IMR-90 (cell line): ENCODE measurements at regions not wholly inside any gene's neighbourhood (a gene's known extent, or its start where the extent isn't known, plus 50 kb on each side); places are given as distances from the start of the nearest gene placed in this dataset.

Source experiments
- ATAC-seq: fragments of 200-7000 bp; cut with Tn5 transposase; 2 replicates; pipeline ENCODE4 v1.9.1; 2020; ENCODE audit warnings: low read depth, mild to moderate bottlenecking, moderate library complexity
- BruUV-seq: library from RNA; stranded (reverse); fragments of 400-500 nt; replicated peaks from 2 replicates; lab custom pipeline; 2021; lab: Mats Ljungman, UMichigan
- CTCF ChIA-PET: fragments of 300-600 bp; formaldehyde crosslinking; extraction: SDS; loops from one replicate; lab custom pipeline; 2021; ENCODE audit warnings: antibody characterized with exemption; lab: Yijun Ruan, JAX
- POLR2A ChIA-PET: fragments of 300-600 bp; sonication (Branson Sonifier 250); formaldehyde crosslinking; loops from one replicate; lab custom pipeline; 2022; ENCODE audit warnings: antibody characterized with exemption; ENCODE audit not compliant: unreplicated experiment; lab: Charles Lee
- DNase-seq: peaks from one replicate; pipeline ENCODE4 v3.0.0; 2013
- H2AFZ ChIP-seq: replicated peaks from 2 replicates; pipeline ENCODE3; 2013; ENCODE audit warnings: low read length, mild to moderate bottlenecking; ENCODE audit not compliant: poor library complexity
- H2AK5ac ChIP-seq: 2 replicates; pipeline ENCODE4 v1.6.1; 2013; ENCODE audit warnings: low read depth, low read length, inconsistent platforms
- H2AK9ac ChIP-seq: replicated peaks from 2 replicates; pipeline ENCODE3; 2013; ENCODE audit warnings: mild to moderate bottlenecking, low read depth, low read length, moderate library complexity; ENCODE audit not compliant: poor library complexity
- H2BK120ac ChIP-seq: 2 replicates; pipeline ENCODE4 v1.6.1; 2013; ENCODE audit warnings: low read depth, low read length, inconsistent platforms
- H2BK15ac ChIP-seq: 3 replicates; pipeline ENCODE4 v1.6.1; 2013; ENCODE audit warnings: low read depth, low read length, inconsistent platforms
- H2BK20ac ChIP-seq: 2 replicates; pipeline ENCODE4 v1.6.1; 2013; ENCODE audit warnings: low read depth, mild to moderate bottlenecking, inconsistent platforms, low read length, moderate library complexity
- H2BK5ac ChIP-seq: 2 replicates; pipeline ENCODE4 v1.6.1; 2013; ENCODE audit warnings: mild to moderate bottlenecking, low read depth, low read length, inconsistent platforms; ENCODE audit not compliant: poor library complexity, severe bottlenecking
- H3K14ac ChIP-seq: replicated peaks from 2 replicates; pipeline ENCODE4 v1.6.1; 2013; ENCODE audit warnings: low read depth, low read length, inconsistent platforms
- H3K18ac ChIP-seq: 2 replicates; pipeline ENCODE4 v1.6.1; 2013; ENCODE audit warnings: low read depth, low read length, control low read depth
- H3K23ac ChIP-seq: 2 replicates; pipeline ENCODE4 v1.6.1; 2013; ENCODE audit warnings: low read depth, low read length, inconsistent platforms
- H3K27ac ChIP-seq: 2 replicates; pipeline ENCODE4 v1.5.1; 2013; ENCODE audit warnings: mild to moderate bottlenecking, control low read depth, low read length; ENCODE audit not compliant: insufficient read depth
- H3K27me3 ChIP-seq: 2 replicates; pipeline ENCODE4 v1.6.1; 2013; ENCODE audit warnings: low read length; ENCODE audit not compliant: control insufficient read depth, insufficient read depth
- H3K36me3 ChIP-seq: 2 replicates; pipeline ENCODE4 v1.6.1; 2013; ENCODE audit warnings: low read length, mixed read lengths; ENCODE audit not compliant: control insufficient read depth, insufficient read depth
- H3K4ac ChIP-seq: 2 replicates; pipeline ENCODE4 v1.6.1; 2013; ENCODE audit warnings: low read depth, low read length, inconsistent platforms
- H3K4me1 ChIP-seq: 2 replicates; pipeline ENCODE4 v1.6.1; 2013; ENCODE audit warnings: low read length, mixed read lengths; ENCODE audit not compliant: control insufficient read depth, insufficient read depth
- H3K4me2 ChIP-seq: 2 replicates; pipeline ENCODE4 v1.6.1; 2013; ENCODE audit warnings: low read depth, mild to moderate bottlenecking, control low read depth, low read length, moderate library complexity
- H3K4me3 ChIP-seq: 2 replicates; pipeline ENCODE4 v1.5.1; 2013; ENCODE audit warnings: low read depth, mild to moderate bottlenecking, control low read depth, low read length, moderate library complexity; ENCODE audit not compliant: insufficient read depth
- H3K56ac ChIP-seq: 2 replicates; pipeline ENCODE4 v1.6.1; 2013; ENCODE audit warnings: low read length, inconsistent platforms; ENCODE audit not compliant: insufficient read depth; ENCODE audit errors: extremely low read depth
- H3K79me1 ChIP-seq, 2 experiments: 2 replicates each; pipeline ENCODE4 v1.6.1; 2013; ENCODE audit warnings: low read length in 2 of 2, inconsistent platforms in 1 of 2, low read depth in 1 of 2
- H3K9ac ChIP-seq: 2 replicates; pipeline ENCODE4 v1.6.1; 2013; ENCODE audit warnings: low read depth, low read length, control low read depth
- H3K9me1 ChIP-seq: 2 replicates; pipeline ENCODE4 v1.6.1; 2013; ENCODE audit warnings: low read length, inconsistent platforms; ENCODE audit not compliant: insufficient read depth
- H3K9me3 ChIP-seq: 2 replicates; pipeline ENCODE4 v1.6.1; 2013; ENCODE audit warnings: low read length; ENCODE audit not compliant: control insufficient read depth, insufficient read depth
- H4K20me1 ChIP-seq: 2 replicates; pipeline ENCODE4 v1.6.1; 2013; ENCODE audit warnings: low read length, inconsistent platforms; ENCODE audit not compliant: insufficient read depth
- H4K5ac ChIP-seq: 2 replicates; pipeline ENCODE4 v1.6.1; 2013; ENCODE audit warnings: mild to moderate bottlenecking, low read depth, low read length, control low read depth
- H4K8ac ChIP-seq, 2 experiments: 2 replicates each; pipeline ENCODE4 v1.6.1; 2013; ENCODE audit warnings: low read depth in 2 of 2, low read length in 2 of 2, control low read depth in 1 of 2, inconsistent platforms in 1 of 2
- H4K91ac ChIP-seq: 2 replicates; pipeline ENCODE4 v1.6.1; 2013; ENCODE audit warnings: low read depth, low read length, inconsistent platforms; ENCODE audit not compliant: insufficient read depth
- ELK1 ChIP-seq: fragments of 150-350 bp; IDR thresholded peaks from 2 replicates; pipeline ENCODE4 v1.6.1; 2016; ENCODE audit warnings: low read depth, mild to moderate bottlenecking, low read length, moderate library complexity, borderline replicate concordance
- MAZ ChIP-seq: IDR thresholded peaks from 2 replicates; pipeline ENCODE4 v1.6.1; 2012; ENCODE audit warnings: low read depth, mild to moderate bottlenecking, low read length, improper control_type of control experiment, moderate library complexity, borderline replicate concordance
- MXI1 ChIP-seq: IDR thresholded peaks from 2 replicates; pipeline ENCODE4 v1.6.1; 2012; ENCODE audit warnings: low read depth, mild to moderate bottlenecking, low read length, moderate library complexity, borderline replicate concordance
- POLR2A ChIP-seq: IDR thresholded peaks from 2 replicates; pipeline ENCODE4 v1.6.1; 2012; ENCODE audit warnings: mild to moderate bottlenecking, low read depth, low read length
- RCOR1 ChIP-seq: IDR thresholded peaks from 2 replicates; pipeline ENCODE4 v1.6.1; 2012; ENCODE audit warnings: mild to moderate bottlenecking, low read length, improper control_type of control experiment; ENCODE audit not compliant: insufficient replicate concordance
- whole genome bisulfite sequencing, 2 experiments: methylation state at CpG; one replicate each; pipeline versions ENCODE4 v1.1.5 to v1.1.7; 2013; ENCODE audit warnings: missing lambda C conversion rate in 2 of 2; ENCODE audit not compliant: insufficient read length in 1 of 2; ENCODE audit errors: extremely low coverage in 2 of 2; 5-methylcytosine and 5-hydroxymethylcytosine counted together
- dilution Hi-C: fragments of 300-500 bp; cut with HindIII; formaldehyde crosslinking; loops from one replicate; pipeline ENCODE4 v1.14.3; 2018; ENCODE audit warnings: low sequenced_read_pairs; ENCODE audit not compliant: unreplicated experiment
- in situ Hi-C: fragments of 300-500 bp; cut with MboI; formaldehyde crosslinking; loops from 3 replicates; pipeline ENCODE4 v1.14.3; 2019; ENCODE audit warnings: low sequenced_read_pairs, inconsistent platforms, mixed read lengths
- intact Hi-C: fragments of 100-400 bp; cut with micrococcal nuclease; formaldehyde crosslinking; loops from 2 replicates; pipeline ENCODE4 v1.10.0; 2022

DNA sequence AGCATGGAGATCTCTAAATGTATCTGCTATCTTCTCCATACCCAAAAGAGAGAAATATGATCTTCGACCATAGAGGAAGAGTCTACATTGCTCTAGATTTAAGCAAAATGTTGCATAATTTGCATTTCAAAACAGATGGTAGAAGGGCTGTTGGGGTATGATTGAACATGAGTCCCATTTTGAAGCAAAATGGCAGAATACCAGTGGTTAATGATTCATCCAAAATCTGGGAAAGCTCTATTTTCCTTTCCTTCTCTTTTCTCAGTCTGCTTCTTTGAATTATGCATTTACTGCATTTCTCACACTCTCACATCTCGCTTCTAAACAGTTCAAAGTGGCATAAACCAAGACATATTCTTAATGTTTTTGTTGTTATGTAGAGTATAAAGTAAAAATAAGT lies 178.5 kb downstream of the MACC1 start:
- Histone ChIP-seq H2BK5ac (no peak overlapping the region), H3K4me1 (no peaks in the 10 kb centered on the region), H3K4me2 (no peak overlapping the region), H3K79me1 (no peaks in the 10 kb centered on the region), H2BK15ac (no peak overlapping the region), H3K9ac (no peak overlapping the region), H4K20me1 (no peaks in the 10 kb centered on the region), H3K4ac (no peak overlapping the region), H3K4me3 (no peak overlapping the region), H3K9me3 (no peaks in the 10 kb centered on the region), H3K36me3 (no peaks in the 10 kb centered on the region), H3K27me3 (no peaks in the 10 kb centered on the region), H3K18ac (no peak overlapping the region), H2AFZ (no peak overlapping the region), H3K23ac (no peak overlapping the region), H2AK5ac (no peak overlapping the region), H3K56ac (no peak overlapping the region), H4K91ac (no peak overlapping the region), H3K27ac (no peak overlapping the region), H2BK20ac (no peak overlapping the region), H2BK120ac (no peak overlapping the region), H4K5ac (no peak overlapping the region), H4K8ac (no peak overlapping the region), H3K9me1 (no peaks in the 10 kb centered on the region), H3K14ac (no peak overlapping the region), H2AK9ac (no peak overlapping the region)
- intact Hi-C loops: no loop called here
- in situ Hi-C loops: no loop called here
- dilution Hi-C loops: no loop called here
- TF ChIP-seq MXI1 (no peak), ELK1 (no peak), POLR2A (no peak), RCOR1 (no peak), MAZ (no peak)
- no CpG with 5 or more reads among the region's 2 CpGs for WGBS, 2 experiments
- CTCF ChIA-PET: no interaction called here
- BruUV-seq: no TSS peak
- DNase-seq (no peak), ATAC-seq (no peak)
- POLR2A ChIA-PET: no interaction called here
